ENCODE measurements at regions not wholly inside any gene's neighbourhood (a gene's known extent, or its start where the extent isn't known, plus 50 kb on each side); places are given as distances from the start of the nearest gene placed in this dataset.

- Histone ChIP-seq H3K27me3 (no peaks in the 10 kb centered on the region), H3K36me3 (no peaks in the 10 kb centered on the region), H3K9me3 (peaks cover 0 to 3% of the 10 kb centered on the region in 2 donors), H3K4me1 (ENCODE audit: insufficient read depth) (no peaks in the 10 kb centered on the region), H3K27ac (no peak overlapping the region), H3K4me3 (no peak overlapping the region)
- 31 to 46% (median 42%) methylated on average over 1 of the region's 1 CpG for WGBS, 3 donors
- DNase-seq, result no peak
- intact Hi-C loops (cut with DNase I), result loop anchor here in 1 of 4 donors (10.0 kb wide), 1 partner anchor 548 kb away; no protein-coding TSS in a partner anchor
- TF ChIP-seq EP300 (IDR thresholded peaks at IDR 0.05) (no peak), CTCF (IDR thresholded peaks at IDR 0.05) (no peak), POLR2A (IDR thresholded peaks at IDR 0.05) (no peak)
These were observed 428.7 kb upstream of the GYPC start for GRCh38 chr2:126227250-126227649.

DNA sequence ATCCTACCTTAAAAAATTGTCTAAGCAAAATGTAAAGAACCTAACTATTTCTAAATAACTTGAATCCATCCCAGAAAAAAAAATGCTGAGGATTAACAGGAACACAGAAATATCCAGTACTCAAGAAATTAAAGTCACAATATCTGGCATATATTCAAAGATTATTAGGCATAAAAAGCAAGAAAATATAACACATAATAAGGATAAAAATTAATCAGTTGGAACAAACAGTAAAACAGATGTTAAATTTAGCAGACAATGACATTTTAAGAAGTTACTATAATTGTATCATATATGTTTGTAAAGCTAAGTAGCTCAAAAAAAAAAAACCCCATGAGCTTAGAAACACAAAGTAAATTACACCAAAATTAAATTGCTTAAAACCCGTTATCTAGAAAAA lies 427.4 kb upstream of the GYPC start:
- no peak for DNase-seq
- no peak for TF ChIP-seq EP300 (IDR thresholded peaks at IDR 0.05)
- TF ChIP-seq CTCF (IDR thresholded peaks at IDR 0.05), result no peak
- no peak for TF ChIP-seq POLR2A (IDR thresholded peaks at IDR 0.05)
- WGBS, 3 donors, result 35 to 51% (median 37%) methylated on average over 1 of the region's 1 CpG
- intact Hi-C loops (cut with DNase I), result loop anchor here in 1 of 4 donors (10.0 kb wide), 1 partner anchor 546 kb away; no protein-coding TSS in a partner anchor
- Histone ChIP-seq H3K36me3 (no peaks in the 10 kb centered on the region), H3K4me1 (ENCODE audit: insufficient read depth) (no peaks in the 10 kb centered on the region), H3K4me3 (no peak overlapping the region), H3K27ac (no peak overlapping the region), H3K9me3 (peaks cover 0 to 3% of the 10 kb centered on the region in 2 donors), H3K27me3 (no peaks in the 10 kb centered on the region)

- Histone ChIP-seq H3K36me3 (no peaks in the 10 kb centered on the region), H3K4me3 (no peak overlapping the region), H3K27me3 (no peaks in the 10 kb centered on the region), H3K4me1 (ENCODE audit: insufficient read depth) (peaks cover 2% of the 10 kb centered on the region), H3K27ac (no peak overlapping the region), H3K9me3 (no peaks in the 10 kb centered on the region)
- 86 to 94% (median 92%) methylated on average over 5 of the region's 5 CpGs for WGBS, 3 donors
- no peak for DNase-seq
- intact Hi-C loops (cut with DNase I), result no loop called here
- no peak for TF ChIP-seq CTCF (IDR thresholded peaks at IDR 0.05)
- TF ChIP-seq POLR2A (IDR thresholded peaks at IDR 0.05), result no peak
- TF ChIP-seq EP300 (IDR thresholded peaks at IDR 0.05), result no peak
These were observed 417.7 kb upstream of the GYPC start for GRCh38 chr2:126238251-126238650.

- H3K4me1 ChIP-seq (ENCODE audit: insufficient read depth), result peaks cover 2% of the 10 kb centered on the region
- H3K27me3 ChIP-seq, result no peaks in the 10 kb centered on the region
- no peak overlapping the region for H3K27ac ChIP-seq
- TF ChIP-seq EP300 (IDR thresholded peaks at IDR 0.05), result no peak
- TF ChIP-seq POLR2A (IDR thresholded peaks at IDR 0.05), result no peak
- no peak for TF ChIP-seq CTCF (IDR thresholded peaks at IDR 0.05)
- DNase-seq, result no peak
- intact Hi-C loops (cut with DNase I), result no loop called here
- H3K36me3 ChIP-seq, result no peaks in the 10 kb centered on the region
- no peak overlapping the region for H3K4me3 ChIP-seq
- H3K9me3 ChIP-seq, result no peaks in the 10 kb centered on the region
- WGBS, 3 donors, result 71 to 78% (median 76%) methylated on average over 5 of the region's 5 CpGs
These were observed 416.5 kb upstream of the GYPC start for GRCh38 chr2:126239320-126239955.
